ENCODE measurements at regions not wholly inside any gene's neighbourhood (a gene's known extent, or its start where the extent isn't known, plus 50 kb on each side); places are given as distances from the start of the nearest gene placed in this dataset.

GRCh38 chr14:71654810-71655209 is 277.4 kb upstream of the RGS6 start:
- Histone ChIP-seq H3K9me2 (replicated peaks; ENCODE audit: low read depth, low read length) (no peaks in the 10 kb centered on the region), H3K4me3 (ENCODE audit: low read length, poor library complexity, severe bottlenecking) (no peak overlapping the region), H3K9me3 (ENCODE audit: insufficient read depth, low read depth, low read length) (peaks cover 11% of the 10 kb centered on the region; the same call in 1 of the 2 replicates), H3K4me1 (ENCODE audit: insufficient read depth, low read length, poor library complexity, severe bottlenecking) (peaks cover 41% of the 10 kb centered on the region), H3K4me2 (ENCODE audit: low read depth, low read length, poor library complexity, severe bottlenecking) (no peak overlapping the region), H3K79me2 (ENCODE audit: insufficient read depth, low read length) (no peaks in the 10 kb centered on the region), H2AFZ (ENCODE audit: low read length) (no peak overlapping the region), H3K9ac (ENCODE audit: low read depth, low read length, poor library complexity, severe bottlenecking) (no peak overlapping the region), H4K20me1 (ENCODE audit: insufficient read depth, low read length, poor library complexity, severe bottlenecking) (no peaks in the 10 kb centered on the region), H3K27me3 (ENCODE audit: insufficient read depth, low read length, poor library complexity, severe bottlenecking) (no peaks in the 10 kb centered on the region), H3F3A (ENCODE audit: low read depth) (no peaks in the 10 kb centered on the region), H3K36me3 (ENCODE audit: insufficient read depth, low read length) (peaks cover 59% of the 10 kb centered on the region)
- TF ChIP-seq CTCF (conservative IDR thresholded peaks at IDR 0.05; ENCODE audit: low read length), result no peak
- TF ChIP-seq EZH2phosphoT487 (IDR thresholded peaks at IDR 0.05; ENCODE audit: borderline replicate concordance), result no peak

- no peak overlapping the region for H3K4me3 ChIP-seq (ENCODE audit: low read length, poor library complexity, severe bottlenecking)
- no peaks in the 10 kb centered on the region for H4K20me1 ChIP-seq (ENCODE audit: insufficient read depth, low read length, poor library complexity, severe bottlenecking)
- H3K4me2 ChIP-seq (ENCODE audit: low read depth, low read length, poor library complexity, severe bottlenecking), result no peak overlapping the region
- H3K27me3 ChIP-seq (ENCODE audit: insufficient read depth, low read length, poor library complexity, severe bottlenecking), result no peaks in the 10 kb centered on the region
- H3K9me2 ChIP-seq (replicated peaks; ENCODE audit: low read depth, low read length), result no peaks in the 10 kb centered on the region
- no peaks in the 10 kb centered on the region for H3K79me2 ChIP-seq (ENCODE audit: insufficient read depth, low read length)
- H3K9ac ChIP-seq (ENCODE audit: low read depth, low read length, poor library complexity, severe bottlenecking), result no peak overlapping the region
- no peak overlapping the region for H2AFZ ChIP-seq (ENCODE audit: low read length)
- TF ChIP-seq EZH2phosphoT487 (IDR thresholded peaks at IDR 0.05; ENCODE audit: borderline replicate concordance) (no peak), CTCF (conservative IDR thresholded peaks at IDR 0.05; ENCODE audit: low read length) (no peak)
- no peaks in the 10 kb centered on the region for H3F3A ChIP-seq (ENCODE audit: low read depth)
- H3K4me1 ChIP-seq (ENCODE audit: insufficient read depth, low read length, poor library complexity, severe bottlenecking), result peaks cover 18% of the 10 kb centered on the region
- peaks cover 56% of the 10 kb centered on the region; the same call in 1 of the 2 replicates for H3K36me3 ChIP-seq (ENCODE audit: insufficient read depth, low read length)
- H3K9me3 ChIP-seq (ENCODE audit: insufficient read depth, low read depth, low read length), result no peaks in the 10 kb centered on the region
Observed at GRCh38 chr14:71658261-71658860, 273.9 kb upstream of the RGS6 start.

GRCh38 chr14:71659159-71659558 is 273.1 kb upstream of the RGS6 start:
- peaks cover 15% of the 10 kb centered on the region for H3K4me1 ChIP-seq (ENCODE audit: insufficient read depth, low read length, poor library complexity, severe bottlenecking)
- no peak overlapping the region for H3K9ac ChIP-seq (ENCODE audit: low read depth, low read length, poor library complexity, severe bottlenecking)
- no peak overlapping the region for H3K4me2 ChIP-seq (ENCODE audit: low read depth, low read length, poor library complexity, severe bottlenecking)
- no peaks in the 10 kb centered on the region for H3K9me2 ChIP-seq (replicated peaks; ENCODE audit: low read depth, low read length)
- no peaks in the 10 kb centered on the region for H3F3A ChIP-seq (ENCODE audit: low read depth)
- H3K4me3 ChIP-seq (ENCODE audit: low read length, poor library complexity, severe bottlenecking), result no peak overlapping the region
- H2AFZ ChIP-seq (ENCODE audit: low read length), result no peak overlapping the region
- no peaks in the 10 kb centered on the region for H3K27me3 ChIP-seq (ENCODE audit: insufficient read depth, low read length, poor library complexity, severe bottlenecking)
- peaks cover 52% of the 10 kb centered on the region; the same call in 1 of the 2 replicates for H3K36me3 ChIP-seq (ENCODE audit: insufficient read depth, low read length)
- H4K20me1 ChIP-seq (ENCODE audit: insufficient read depth, low read length, poor library complexity, severe bottlenecking), result no peaks in the 10 kb centered on the region
- H3K9me3 ChIP-seq (ENCODE audit: insufficient read depth, low read depth, low read length), result no peaks in the 10 kb centered on the region
- no peak for TF ChIP-seq EZH2phosphoT487 (IDR thresholded peaks at IDR 0.05; ENCODE audit: borderline replicate concordance)
- no peak for TF ChIP-seq CTCF (conservative IDR thresholded peaks at IDR 0.05; ENCODE audit: low read length)
- H3K79me2 ChIP-seq (ENCODE audit: insufficient read depth, low read length), result no peaks in the 10 kb centered on the region

All from Loucy (cell line).